Esophagus squamous epithelium (tissue), 4 donors: ENCODE measurements at regions not wholly inside any gene's neighbourhood (a gene's known extent, or its start where the extent isn't known, plus 50 kb on each side); places are given as distances from the start of the nearest gene placed in this dataset.

Source experiments
- POLR2A ChIP-seq, 4 donors: fragments of 450-650 bp; IDR thresholded peaks; one replicate each; pipeline ENCODE4 v1.6.1; 2017; ENCODE audit warnings: antibody characterized with exemption in 4 of 4, mild to moderate bottlenecking in 4 of 4, moderate library complexity in 3 of 4
- TF ChIP-seq, protein P1 (sequence below), 6 experiments: fragments of 450-650 bp in 4 of 6; fragments of 200-600 bp in 2 of 6; sonication (generic) in 2 of 6; IDR thresholded peaks; one replicate each; pipeline ENCODE4 v1.5.1; 2016 to 2019; ENCODE audit warnings: antibody characterized with exemption in 6 of 6, mild to moderate bottlenecking in 4 of 6, moderate library complexity in 4 of 6

DNA sequence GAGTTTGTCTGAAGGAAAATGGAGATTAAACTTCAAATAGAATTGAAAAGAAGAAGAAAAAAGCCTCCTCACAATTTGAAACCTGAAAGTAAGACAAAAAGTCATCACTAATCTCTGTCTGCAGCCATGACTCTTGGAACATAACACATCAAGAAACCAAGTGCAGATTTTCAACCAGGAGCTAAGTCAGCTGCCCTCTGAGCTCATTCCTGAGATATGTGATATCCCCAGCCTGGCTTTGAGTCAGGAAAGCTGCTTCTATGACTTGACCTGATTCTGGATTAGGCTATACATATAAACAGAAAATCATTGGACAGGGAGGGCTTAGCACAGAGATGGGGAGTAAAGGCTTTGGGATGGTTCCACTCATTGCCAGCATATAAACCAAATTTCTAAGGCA is 891.4 kb downstream of the TFAP2A start:
- TF ChIP-seq POLR2A (IDR thresholded peaks at IDR 0.05) = no peak
- TF ChIP-seq, protein P1, sequence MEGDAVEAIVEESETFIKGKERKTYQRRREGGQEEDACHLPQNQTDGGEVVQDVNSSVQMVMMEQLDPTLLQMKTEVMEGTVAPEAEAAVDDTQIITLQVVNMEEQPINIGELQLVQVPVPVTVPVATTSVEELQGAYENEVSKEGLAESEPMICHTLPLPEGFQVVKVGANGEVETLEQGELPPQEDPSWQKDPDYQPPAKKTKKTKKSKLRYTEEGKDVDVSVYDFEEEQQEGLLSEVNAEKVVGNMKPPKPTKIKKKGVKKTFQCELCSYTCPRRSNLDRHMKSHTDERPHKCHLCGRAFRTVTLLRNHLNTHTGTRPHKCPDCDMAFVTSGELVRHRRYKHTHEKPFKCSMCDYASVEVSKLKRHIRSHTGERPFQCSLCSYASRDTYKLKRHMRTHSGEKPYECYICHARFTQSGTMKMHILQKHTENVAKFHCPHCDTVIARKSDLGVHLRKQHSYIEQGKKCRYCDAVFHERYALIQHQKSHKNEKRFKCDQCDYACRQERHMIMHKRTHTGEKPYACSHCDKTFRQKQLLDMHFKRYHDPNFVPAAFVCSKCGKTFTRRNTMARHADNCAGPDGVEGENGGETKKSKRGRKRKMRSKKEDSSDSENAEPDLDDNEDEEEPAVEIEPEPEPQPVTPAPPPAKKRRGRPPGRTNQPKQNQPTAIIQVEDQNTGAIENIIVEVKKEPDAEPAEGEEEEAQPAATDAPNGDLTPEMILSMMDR (IDR thresholded peaks at IDR 0.05) = no peak
